HCT116 (cell line): ENCODE measurements at regions not wholly inside any gene's neighbourhood (a gene's known extent, or its start where the extent isn't known, plus 50 kb on each side); places are given as distances from the start of the nearest gene placed in this dataset.

Source experiments
- ATAC-seq: fragments of 200-7000 bp; cut with Tn5 transposase; 2 replicates; pipeline ENCODE4 v1.9.1; 2020; ENCODE audit warnings: mild to moderate bottlenecking, moderate library complexity
- BruUV-seq: library from RNA; stranded (reverse); fragments of 400-500 nt; replicated peaks from 2 replicates; lab custom pipeline; 2021; lab: Mats Ljungman, UMichigan
- CTCF ChIA-PET: fragments of 300-600 bp; sonication (Branson Sonifier 250); formaldehyde crosslinking; loops from one replicate; lab custom pipeline; 2021; ENCODE audit warnings: antibody characterized with exemption; lab: Charles Lee
- POLR2A ChIA-PET: fragments of 300-600, 350-600 bp; sonication (Branson Sonifier 250); formaldehyde crosslinking; loops from one replicate; lab custom pipeline; 2021; ENCODE audit warnings: antibody characterized with exemption; lab: Charles Lee
- RAD21 ChIA-PET, 2 experiments: fragments of 300-600 bp; sonication (Branson Sonifier 250); formaldehyde crosslinking; loops; one replicate each; lab custom pipeline; 2023; ENCODE audit warnings: low total read pairs in 2 of 2; ENCODE audit not compliant: uncharacterized antibody in 2 of 2, unreplicated experiment in 2 of 2, low non-redundant PET in 1 of 2; lab: Charles Lee
- DNase-seq: peaks from one replicate; pipeline ENCODE4 v3.0.0-alpha.2; 2010; ENCODE audit warnings: low read depth, low spot score
- H2AFZ ChIP-seq: fragments of 200-600 bp; shearing (Covaris generic), sonication (generic); 2 replicates; pipeline ENCODE4 v1.6.1; 2017; ENCODE audit warnings: low read depth, mixed run types, mixed read lengths, antibody characterized with exemption, low read length; ENCODE audit not compliant: poor library complexity, severe bottlenecking
- H3K27ac ChIP-seq: 2 replicates; pipeline ENCODE4 v1.5.1; 2012; ENCODE audit warnings: low read depth, low read length
- H3K27me3 ChIP-seq: fragments of 200-600 bp; sonication (generic); 2 replicates; pipeline ENCODE4 v1.6.1; 2016; ENCODE audit warnings: mixed run types, low read length, mixed read lengths; ENCODE audit not compliant: insufficient read depth
- H3K36me3 ChIP-seq, 2 experiments: fragments of 200-500 bp in 1 of 2; fragments of 200-600 bp in 1 of 2; sonication (Bioruptor generic) in 1 of 2; sonication (generic) in 1 of 2; 2 replicates each; pipeline versions ENCODE4 v1.5.1 to v1.6.1; 2014 to 2016; ENCODE audit warnings: low read length in 2 of 2, inconsistent platforms in 1 of 2, mixed read lengths in 1 of 2, mixed run types in 1 of 2; ENCODE audit not compliant: insufficient read depth in 2 of 2, control insufficient read depth in 1 of 2
- H3K4me1 ChIP-seq, 2 experiments: fragments of 200-600 bp in 1 of 2; sonication (generic) in 1 of 2; 2 replicates each; pipeline versions ENCODE4 v1.5.1 to v1.6.1; 2012 to 2017; ENCODE audit warnings: low read length in 2 of 2, inconsistent platforms in 1 of 2, mild to moderate bottlenecking in 1 of 2, mixed read lengths in 1 of 2, mixed run types in 1 of 2, moderate library complexity in 1 of 2; ENCODE audit not compliant: insufficient read depth in 2 of 2, control insufficient read depth in 1 of 2
- H3K4me2 ChIP-seq: fragments of 200-600 bp; sonication (generic); 2 replicates; pipeline ENCODE4 v1.6.1; 2017; ENCODE audit warnings: mixed run types, low read length, mixed read lengths
- H3K4me3 ChIP-seq, 2 experiments: fragments of 200-600 bp in 1 of 2; sonication (generic) in 1 of 2; replicated peaks in 1 of 2; 2 replicates each; pipeline ENCODE4 v1.5.1; 2011 to 2016; ENCODE audit warnings: low read length in 2 of 2, control low read depth in 1 of 2, low read depth in 1 of 2, mild to moderate bottlenecking in 1 of 2, mixed read lengths in 1 of 2, mixed run types in 1 of 2
- H3K79me2 ChIP-seq: fragments of 200-600 bp; sonication (generic); 2 replicates; pipeline ENCODE4 v1.6.1; 2017; ENCODE audit warnings: mild to moderate bottlenecking, mixed run types, low read length, moderate library complexity, mixed read lengths; ENCODE audit not compliant: insufficient read depth
- H3K9ac ChIP-seq: fragments of 200-600 bp; sonication (generic); 2 replicates; pipeline ENCODE4 v1.6.1; 2016; ENCODE audit warnings: low read length, mixed read lengths
- H3K9me2 ChIP-seq: fragments of 200-600 bp; sonication (generic), shearing (Covaris generic); 2 replicates; pipeline ENCODE4 v1.6.1; 2017; ENCODE audit warnings: mixed run types, mild to moderate bottlenecking, moderate library complexity; ENCODE audit not compliant: insufficient read depth
- H3K9me3 ChIP-seq, 2 experiments: fragments of 200-500 bp in 1 of 2; fragments of 200-600 bp in 1 of 2; sonication (Bioruptor generic) in 1 of 2; sonication (generic) in 1 of 2; 2 replicates each; pipeline ENCODE4 v1.6.1; 2014 to 2017; ENCODE audit warnings: low read length in 2 of 2, mixed read lengths in 2 of 2, inconsistent platforms in 1 of 2, low read depth in 1 of 2, mild to moderate bottlenecking in 1 of 2, mixed run types in 1 of 2, moderate library complexity in 1 of 2; ENCODE audit not compliant: control insufficient read depth in 1 of 2, insufficient read depth in 1 of 2
- H4K20me1 ChIP-seq: fragments of 200-600 bp; sonication (generic), shearing (Covaris generic); 2 replicates; pipeline ENCODE4 v1.6.1; 2017; ENCODE audit warnings: mixed run types, mild to moderate bottlenecking, moderate library complexity; ENCODE audit not compliant: insufficient read depth
- ATF3 ChIP-seq: IDR thresholded peaks from 2 replicates; pipeline ENCODE4 v1.6.1; 2012
- CBX3 ChIP-seq: IDR thresholded peaks from 2 replicates; pipeline ENCODE4 v1.6.1; 2012; ENCODE audit warnings: low read depth
- CEBPB ChIP-seq: IDR thresholded peaks from 2 replicates; pipeline ENCODE4 v1.6.1; 2012; ENCODE audit warnings: low read depth
- EGR1 ChIP-seq: IDR thresholded peaks from 2 replicates; pipeline ENCODE4 v1.6.1; 2012; ENCODE audit warnings: low read depth
- ELF1 ChIP-seq: IDR thresholded peaks from 2 replicates; pipeline ENCODE4 v1.6.1; 2012; ENCODE audit warnings: low read depth, borderline replicate concordance
- EZH2 ChIP-seq: fragments of 200-600 bp; sonication (generic); IDR thresholded peaks from 2 replicates; pipeline ENCODE4 v1.6.1; 2017; ENCODE audit warnings: antibody characterized with exemption, mixed run types
- EZH2phosphoT487 ChIP-seq: fragments of 200-600 bp; IDR thresholded peaks from 2 replicates; pipeline ENCODE4 v1.6.1; 2018; ENCODE audit warnings: antibody characterized with exemption, borderline replicate concordance
- JUND ChIP-seq: IDR thresholded peaks from 2 replicates; pipeline ENCODE4 v1.6.1; 2012
- POLR2AphosphoS5 ChIP-seq: IDR thresholded peaks from 2 replicates; pipeline ENCODE4 v1.6.1; 2011; ENCODE audit warnings: mild to moderate bottlenecking, low read depth, low read length, moderate library complexity
- RAD21 ChIP-seq: IDR thresholded peaks from 2 replicates; pipeline ENCODE4 v1.6.1; 2012; ENCODE audit warnings: low read depth, mild to moderate bottlenecking
- SIN3A ChIP-seq: IDR thresholded peaks from 2 replicates; pipeline ENCODE4 v1.6.1; 2012; ENCODE audit warnings: low read depth
- SP1 ChIP-seq: IDR thresholded peaks from 2 replicates; pipeline ENCODE4 v1.6.1; 2012; ENCODE audit warnings: low read depth
- SRF ChIP-seq: IDR thresholded peaks from 2 replicates; pipeline ENCODE4 v1.6.1; 2012; ENCODE audit warnings: low read depth
- TCF7L2 ChIP-seq: IDR thresholded peaks from 2 replicates; pipeline ENCODE4 v1.7.0; 2011; ENCODE audit warnings: borderline replicate concordance, inconsistent platforms; ENCODE audit not compliant: insufficient read depth, insufficient read length; ENCODE audit errors: extremely low read depth
- YY1 ChIP-seq: IDR thresholded peaks from 2 replicates; pipeline ENCODE4 v1.6.1; 2011; ENCODE audit warnings: low read length, low read depth, moderate library complexity, mild to moderate bottlenecking; ENCODE audit not compliant: insufficient replicate concordance; ENCODE audit errors: extremely low read depth
- ZFX ChIP-seq: fragments of 450-650 bp; IDR thresholded peaks from 2 replicates; pipeline ENCODE4 v1.6.1; 2017
- ZNF274 ChIP-seq: fragments of 200-500 bp; sonication (Bioruptor generic); IDR thresholded peaks from 2 replicates; pipeline ENCODE4 v1.6.1; 2014; ENCODE audit warnings: mild to moderate bottlenecking, low read depth, low read length, inconsistent platforms
- intact Hi-C: fragments of 100-400 bp; cut with micrococcal nuclease; formaldehyde crosslinking; loops from 2 replicates; pipeline ENCODE4 v1.10.0; 2022
- TF ChIP-seq, protein P1 (sequence below): IDR thresholded peaks from 2 replicates; pipeline ENCODE4 v1.6.1; 2012; ENCODE audit warnings: low read depth

DNA sequence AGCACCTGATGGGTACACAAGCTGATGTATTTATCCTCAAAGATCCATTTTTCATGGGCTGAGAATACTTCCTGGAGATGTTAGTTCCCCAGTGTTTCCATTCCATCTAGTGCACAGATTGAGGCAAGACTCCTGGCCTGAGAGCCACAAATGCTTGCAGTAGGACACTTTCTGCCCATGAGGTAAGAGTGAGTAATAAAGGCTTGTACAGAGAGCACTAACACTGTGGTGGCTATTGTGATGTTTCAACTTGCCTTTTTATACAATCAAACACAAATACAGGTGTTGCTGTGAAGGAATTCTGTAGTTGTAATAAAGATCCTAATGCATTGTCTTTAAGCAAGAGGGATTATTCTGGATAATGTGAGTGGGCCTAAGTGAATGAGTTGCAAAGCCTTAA lies 186.1 kb upstream of the ADAMTS5 start:
- ATAC-seq: no peak
- Histone ChIP-seq H3K9me3 (peaks cover 21 to 38% of the 10 kb centered on the region in 2 experiments; a peak in 2 of 4 replicates), H4K20me1 (no peaks in the 10 kb centered on the region), H3K36me3 (no peaks in the 10 kb centered on the region), H3K4me3 (no peak overlapping the region), H3K27ac (no peak overlapping the region), H3K79me2 (no peaks in the 10 kb centered on the region), H3K9ac (no peak overlapping the region)
- RAD21 ChIA-PET: no interaction called here
- intact Hi-C loops: no loop called here
- no peak for TF ChIP-seq SIN3A
- TF ChIP-seq CEBPB: no peak
- no peak for TF ChIP-seq ELF1
- no peak for TF ChIP-seq TCF7L2
- TF ChIP-seq ZFX: no peak
- no peak for TF ChIP-seq RAD21
- TF ChIP-seq POLR2AphosphoS5: no peak
- TF ChIP-seq EZH2phosphoT487: no peak
- TF ChIP-seq EGR1: no peak
- no peak for TF ChIP-seq ATF3
- no peak for TF ChIP-seq CBX3
- TF ChIP-seq YY1: no peak
- TF ChIP-seq SP1: no peak
- TF ChIP-seq EZH2: no peak
- TF ChIP-seq, all 23 proteins: peak for 0
- ChIA-PET CTCF (no interaction called here), POLR2A (no interaction called here)
- Histone ChIP-seq H3K4me2 (no peak overlapping the region), H3K9me2 (no peaks in the 10 kb centered on the region), H2AFZ (no peak overlapping the region), H3K4me1 (no peaks in the 10 kb centered on the region), H3K27me3 (no peaks in the 10 kb centered on the region)
- BruUV-seq: no TSS peak
- DNase-seq: no peak

DNA sequence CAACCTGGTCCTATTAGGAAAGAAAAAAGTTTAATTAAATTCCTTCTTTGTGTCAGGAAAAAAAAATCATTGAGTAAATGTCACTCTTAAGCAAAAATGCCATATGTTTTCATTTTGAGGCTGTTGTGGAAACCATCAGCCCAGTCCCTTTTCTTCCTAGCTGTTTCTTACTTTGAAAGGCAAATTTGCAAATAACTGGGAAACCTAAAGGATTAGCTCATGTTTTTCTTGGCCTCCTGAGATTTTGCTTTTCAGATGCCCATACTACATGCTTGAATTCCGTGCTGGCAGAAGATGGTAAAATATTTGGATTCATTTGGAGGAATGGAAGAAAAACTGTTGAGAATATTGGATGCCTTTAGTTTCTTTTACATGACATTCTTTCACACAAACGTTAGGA lies 182.1 kb upstream of the ADAMTS5 start:
- no peak overlapping the region for H3K27ac ChIP-seq
- H3K9ac ChIP-seq: no peak overlapping the region
- H3K27me3 ChIP-seq: no peaks in the 10 kb centered on the region
- H2AFZ ChIP-seq: no peak overlapping the region
- ATAC-seq: no peak
- peaks cover 15 to 31% of the 10 kb centered on the region in 2 experiments; a peak in 3 of 4 replicates for H3K9me3 ChIP-seq
- RAD21 ChIA-PET: no interaction called here
- intact Hi-C loops: no loop called here
- no peaks in the 10 kb centered on the region for H4K20me1 ChIP-seq
- no TSS peak for BruUV-seq
- CTCF ChIA-PET: no interaction called here
- no peak overlapping the region for H3K4me3 ChIP-seq
- no peaks in the 10 kb centered on the region for H3K79me2 ChIP-seq
- no peak overlapping the region for H3K4me2 ChIP-seq
- POLR2A ChIA-PET: no interaction called here
- H3K36me3 ChIP-seq: no peaks in the 10 kb centered on the region
- no peak for DNase-seq
- no peaks in the 10 kb centered on the region for H3K9me2 ChIP-seq
- H3K4me1 ChIP-seq: no peaks in the 10 kb centered on the region
- TF ChIP-seq EGR1 (no peak), SRF (no peak), POLR2AphosphoS5 (no peak), ZNF274 (no peak), JUND (no peak), EZH2phosphoT487 (no peak), EZH2 (no peak), SIN3A (no peak), TCF7L2 (no peak), ELF1 (no peak), CEBPB (no peak), CBX3 (no peak), RAD21 (no peak)
- TF ChIP-seq, protein P1, sequence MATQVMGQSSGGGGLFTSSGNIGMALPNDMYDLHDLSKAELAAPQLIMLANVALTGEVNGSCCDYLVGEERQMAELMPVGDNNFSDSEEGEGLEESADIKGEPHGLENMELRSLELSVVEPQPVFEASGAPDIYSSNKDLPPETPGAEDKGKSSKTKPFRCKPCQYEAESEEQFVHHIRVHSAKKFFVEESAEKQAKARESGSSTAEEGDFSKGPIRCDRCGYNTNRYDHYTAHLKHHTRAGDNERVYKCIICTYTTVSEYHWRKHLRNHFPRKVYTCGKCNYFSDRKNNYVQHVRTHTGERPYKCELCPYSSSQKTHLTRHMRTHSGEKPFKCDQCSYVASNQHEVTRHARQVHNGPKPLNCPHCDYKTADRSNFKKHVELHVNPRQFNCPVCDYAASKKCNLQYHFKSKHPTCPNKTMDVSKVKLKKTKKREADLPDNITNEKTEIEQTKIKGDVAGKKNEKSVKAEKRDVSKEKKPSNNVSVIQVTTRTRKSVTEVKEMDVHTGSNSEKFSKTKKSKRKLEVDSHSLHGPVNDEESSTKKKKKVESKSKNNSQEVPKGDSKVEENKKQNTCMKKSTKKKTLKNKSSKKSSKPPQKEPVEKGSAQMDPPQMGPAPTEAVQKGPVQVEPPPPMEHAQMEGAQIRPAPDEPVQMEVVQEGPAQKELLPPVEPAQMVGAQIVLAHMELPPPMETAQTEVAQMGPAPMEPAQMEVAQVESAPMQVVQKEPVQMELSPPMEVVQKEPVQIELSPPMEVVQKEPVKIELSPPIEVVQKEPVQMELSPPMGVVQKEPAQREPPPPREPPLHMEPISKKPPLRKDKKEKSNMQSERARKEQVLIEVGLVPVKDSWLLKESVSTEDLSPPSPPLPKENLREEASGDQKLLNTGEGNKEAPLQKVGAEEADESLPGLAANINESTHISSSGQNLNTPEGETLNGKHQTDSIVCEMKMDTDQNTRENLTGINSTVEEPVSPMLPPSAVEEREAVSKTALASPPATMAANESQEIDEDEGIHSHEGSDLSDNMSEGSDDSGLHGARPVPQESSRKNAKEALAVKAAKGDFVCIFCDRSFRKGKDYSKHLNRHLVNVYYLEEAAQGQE: no peak
